Caco-2 (cell line): ENCODE measurements at regions not wholly inside any gene's neighbourhood (a gene's known extent, or its start where the extent isn't known, plus 50 kb on each side); places are given as distances from the start of the nearest gene placed in this dataset.

Experiments
- BruUV-seq: library from RNA; stranded (reverse); fragments of 400-500 nt; replicated peaks from 2 replicates; lab custom pipeline; 2021; lab: Mats Ljungman, UMichigan
- CTCF ChIA-PET: fragments of 300-600 bp; sonication (Branson Sonifier 250); formaldehyde crosslinking; loops from one replicate; lab custom pipeline; 2022; ENCODE audit warnings: antibody characterized with exemption; lab: Charles Lee
- POLR2A ChIA-PET: fragments of 300-600 bp; sonication (Branson Sonifier 250); formaldehyde crosslinking; loops from one replicate; lab custom pipeline; 2022; ENCODE audit warnings: antibody characterized with exemption; lab: Charles Lee
- DNase-seq, 2 experiments: peaks; one replicate each; pipeline versions ENCODE4 v3.0.0 to v3.0.0-alpha.2; 2020 to 2022
- H3K27me3 ChIP-seq: replicated peaks from 2 replicates; pipeline ENCODE4 v1.6.0; 2011; ENCODE audit warnings: low read length; ENCODE audit not compliant: control insufficient read depth, insufficient read depth
- H3K36me3 ChIP-seq: 2 replicates; pipeline ENCODE4 v1.5.1; 2011; ENCODE audit warnings: low read length; ENCODE audit not compliant: control insufficient read depth, insufficient read depth
- H3K4me1 ChIP-seq: fragments of 250-450 bp; sonication (Bioruptor Pico); 2 replicates; pipeline ENCODE4 v1.5.1; 2020; ENCODE audit warnings: mild to moderate bottlenecking
- H3K4me3 ChIP-seq: 2 replicates; pipeline ENCODE4 v1.5.1; 2011; ENCODE audit warnings: low read depth, mild to moderate bottlenecking, control low read depth, low read length
- H3K9me3 ChIP-seq: fragments of 250-450 bp; sonication (Bioruptor Pico); 2 replicates; pipeline ENCODE4 v1.5.1; 2020; ENCODE audit warnings: mild to moderate bottlenecking, moderate library complexity
- H3K27ac Mint-ChIP-seq: one replicate; pipeline ENCODE4 v1.8.0; 2022; ENCODE audit warnings: mixed read lengths; ENCODE audit not compliant: unreplicated experiment
- H3K27me3 Mint-ChIP-seq: one replicate; pipeline ENCODE4 v1.8.0; 2022; ENCODE audit warnings: mixed read lengths; ENCODE audit not compliant: insufficient read depth, unreplicated experiment
- H3K36me3 Mint-ChIP-seq: one replicate; pipeline ENCODE4 v1.8.0; 2022; ENCODE audit warnings: mild to moderate bottlenecking, mixed read lengths; ENCODE audit not compliant: insufficient read depth, unreplicated experiment
- H3K4me1 Mint-ChIP-seq: one replicate; pipeline ENCODE4 v1.8.0; 2022; ENCODE audit warnings: low read depth, mixed read lengths; ENCODE audit not compliant: unreplicated experiment
- H3K4me3 Mint-ChIP-seq: one replicate; pipeline ENCODE4 v1.8.0; 2022; ENCODE audit warnings: mild to moderate bottlenecking, moderate library complexity, mixed read lengths; ENCODE audit not compliant: unreplicated experiment
- H3K9me3 Mint-ChIP-seq: one replicate; pipeline ENCODE4 v1.8.0; 2022; ENCODE audit warnings: mixed read lengths; ENCODE audit not compliant: unreplicated experiment
- intact Hi-C: fragments of 100-400 bp; cut with micrococcal nuclease; formaldehyde crosslinking; loops from one replicate; pipeline ENCODE4 v1.10.0; 2022; ENCODE audit not compliant: unreplicated experiment
- TF ChIP-seq, protein P1 (sequence below), 2 experiments: fragments of 200-600 bp in 1 of 2; IDR thresholded peaks; 1 replicate in 1 of 2; 2 replicates in 1 of 2; pipeline versions ENCODE4 v1.5.1 to v1.8.0; 2011 to 2022; ENCODE audit warnings: antibody characterized with exemption in 1 of 2, control low read depth in 1 of 2, inconsistent platforms in 1 of 2, low read depth in 1 of 2, low read length in 1 of 2, mild to moderate bottlenecking in 1 of 2, moderate library complexity in 1 of 2; ENCODE audit not compliant: insufficient read depth in 1 of 2, severe bottlenecking in 1 of 2, unreplicated experiment in 1 of 2

DNA sequence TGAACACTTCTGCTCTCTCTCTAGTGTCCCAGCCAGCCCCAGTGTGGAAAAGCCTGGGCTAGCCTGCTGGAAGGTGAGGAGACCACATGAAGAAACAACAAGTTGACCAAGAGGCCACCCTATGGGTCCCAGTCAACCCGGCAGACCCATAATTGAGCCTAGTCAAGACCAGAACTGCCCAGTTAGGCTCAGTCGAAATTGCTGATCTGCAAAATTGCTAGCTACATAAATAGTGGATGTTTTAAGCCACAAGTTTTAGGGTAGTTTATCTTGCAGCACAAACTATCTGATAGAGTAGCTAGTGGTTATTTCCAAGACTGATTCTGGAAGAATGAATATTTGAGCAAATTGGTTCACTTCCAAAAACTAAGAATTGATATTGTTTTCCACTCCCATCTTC, 82.3 kb upstream of the CCDC112 start:
- CTCF ChIA-PET: no interaction called here
- TF ChIP-seq, protein P1, sequence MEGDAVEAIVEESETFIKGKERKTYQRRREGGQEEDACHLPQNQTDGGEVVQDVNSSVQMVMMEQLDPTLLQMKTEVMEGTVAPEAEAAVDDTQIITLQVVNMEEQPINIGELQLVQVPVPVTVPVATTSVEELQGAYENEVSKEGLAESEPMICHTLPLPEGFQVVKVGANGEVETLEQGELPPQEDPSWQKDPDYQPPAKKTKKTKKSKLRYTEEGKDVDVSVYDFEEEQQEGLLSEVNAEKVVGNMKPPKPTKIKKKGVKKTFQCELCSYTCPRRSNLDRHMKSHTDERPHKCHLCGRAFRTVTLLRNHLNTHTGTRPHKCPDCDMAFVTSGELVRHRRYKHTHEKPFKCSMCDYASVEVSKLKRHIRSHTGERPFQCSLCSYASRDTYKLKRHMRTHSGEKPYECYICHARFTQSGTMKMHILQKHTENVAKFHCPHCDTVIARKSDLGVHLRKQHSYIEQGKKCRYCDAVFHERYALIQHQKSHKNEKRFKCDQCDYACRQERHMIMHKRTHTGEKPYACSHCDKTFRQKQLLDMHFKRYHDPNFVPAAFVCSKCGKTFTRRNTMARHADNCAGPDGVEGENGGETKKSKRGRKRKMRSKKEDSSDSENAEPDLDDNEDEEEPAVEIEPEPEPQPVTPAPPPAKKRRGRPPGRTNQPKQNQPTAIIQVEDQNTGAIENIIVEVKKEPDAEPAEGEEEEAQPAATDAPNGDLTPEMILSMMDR (IDR thresholded peaks at IDR 0.05; ENCODE audit: insufficient read depth in 1 of 2, low read depth in 1 of 2, low read length in 1 of 2, severe bottlenecking in 1 of 2, unreplicated experiment in 1 of 2): no peak
- intact Hi-C loops: no loop called here
- Histone ChIP-seq H3K36me3 (no peaks in the 10 kb centered on the region), H3K27me3 (no peaks in the 10 kb centered on the region), H3K9me3 (no peaks in the 10 kb centered on the region), H3K4me1 (no peaks in the 10 kb centered on the region), H3K4me3 (no peak overlapping the region)
- no TSS peak for BruUV-seq
- DNase-seq: no peak
- Mint-ChIP-seq H3K4me1 (no peaks in the 10 kb centered on the region), H3K36me3 (no peaks in the 10 kb centered on the region), H3K27ac (no peak overlapping the region), H3K9me3 (no peaks in the 10 kb centered on the region), H3K27me3 (peaks cover 5% of the 10 kb centered on the region), H3K4me3 (no peak overlapping the region)
- POLR2A ChIA-PET: no interaction called here

DNA sequence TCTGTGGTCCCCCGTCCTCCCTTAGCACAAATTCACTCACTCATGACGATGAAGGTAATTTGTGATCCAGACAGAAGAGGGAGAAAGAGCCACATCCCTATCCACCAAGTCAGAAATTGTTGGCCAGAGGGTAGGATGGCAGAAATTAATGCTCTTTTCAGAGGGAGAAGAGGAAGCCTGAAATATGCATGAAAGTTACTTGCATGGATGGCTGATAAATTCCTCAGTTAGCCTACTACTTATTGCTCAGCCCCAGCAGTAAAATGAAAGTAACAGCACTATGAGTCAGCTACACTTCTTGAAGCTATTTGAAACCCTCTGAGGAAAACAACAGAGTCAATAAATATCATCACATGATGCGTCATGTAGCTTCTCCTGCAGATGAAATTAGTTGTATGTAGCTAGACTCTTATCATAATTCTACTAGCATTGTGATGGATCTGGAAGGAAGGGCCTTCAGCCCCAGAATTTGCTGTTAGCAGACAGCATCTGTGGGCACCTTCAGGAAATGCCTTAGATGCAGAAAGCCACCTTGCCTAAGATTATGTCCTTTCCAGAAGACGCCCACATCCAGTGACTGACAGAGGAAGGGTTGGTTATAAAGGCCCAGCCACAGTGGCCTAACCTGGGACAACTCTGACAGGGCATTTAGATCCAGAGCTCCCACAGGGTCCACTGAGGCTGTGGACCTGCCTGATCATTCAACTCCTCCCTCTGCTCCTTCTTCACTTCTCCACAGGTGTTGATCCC, 81.2 kb upstream of the CCDC112 start:
- CTCF ChIA-PET: no interaction called here
- Mint-ChIP-seq H3K36me3 (no peaks in the 10 kb centered on the region), H3K9me3 (no peaks in the 10 kb centered on the region), H3K4me3 (no peak overlapping the region), H3K4me1 (no peaks in the 10 kb centered on the region), H3K27ac (no peak overlapping the region), H3K27me3 (peaks cover 5% of the 10 kb centered on the region)
- intact Hi-C loops: no loop called here
- no peak for DNase-seq
- Histone ChIP-seq H3K4me1 (no peaks in the 10 kb centered on the region), H3K27me3 (no peaks in the 10 kb centered on the region), H3K9me3 (no peaks in the 10 kb centered on the region), H3K36me3 (no peaks in the 10 kb centered on the region), H3K4me3 (no peak overlapping the region)
- TF ChIP-seq, protein P1 (IDR thresholded peaks at IDR 0.05; ENCODE audit: insufficient read depth in 1 of 2, low read depth in 1 of 2, low read length in 1 of 2, severe bottlenecking in 1 of 2, unreplicated experiment in 1 of 2): peak in 1 of 2 experiments; percentile 3
- POLR2A ChIA-PET: no interaction called here
- no TSS peak for BruUV-seq

GRCh38 chr5:115375893-115376292, 79.4 kb upstream of the CCDC112 start:
- no peak overlapping the region for H3K4me3 Mint-ChIP-seq

More at GRCh38 chr5:115375893-115376292, 79.4 kb upstream of the CCDC112 start:
- no peak for DNase-seq
- Histone ChIP-seq H3K4me3 (no peak overlapping the region), H3K4me1 (no peaks in the 10 kb centered on the region), H3K36me3 (no peaks in the 10 kb centered on the region), H3K9me3 (no peaks in the 10 kb centered on the region), H3K27me3 (no peaks in the 10 kb centered on the region)
- Mint-ChIP-seq H3K4me1 (no peaks in the 10 kb centered on the region), H3K27ac (no peak overlapping the region), H3K27me3 (peaks cover 5% of the 10 kb centered on the region), H3K36me3 (no peaks in the 10 kb centered on the region), H3K9me3 (no peaks in the 10 kb centered on the region)
- BruUV-seq: no TSS peak
- intact Hi-C loops: no loop called here
- CTCF ChIA-PET: no interaction called here
- TF ChIP-seq, protein P1 (IDR thresholded peaks at IDR 0.05; ENCODE audit: insufficient read depth in 1 of 2, low read depth in 1 of 2, low read length in 1 of 2, severe bottlenecking in 1 of 2, unreplicated experiment in 1 of 2): no peak
- POLR2A ChIA-PET: no interaction called here
